Body of pancreas (tissue), 4 donors: ENCODE measurements at regions not wholly inside any gene's neighbourhood (a gene's known extent, or its start where the extent isn't known, plus 50 kb on each side); places are given as distances from the start of the nearest gene placed in this dataset.

ENCODE experiments used
- CTCF ChIP-seq, 7 experiments: fragments of 450-650 bp in 4 of 7; fragments of 200-600 bp in 3 of 7; sonication (generic) in 3 of 7; IDR thresholded peaks; one replicate each; pipeline ENCODE4 v1.5.1; 2016 to 2019; ENCODE audit warnings: antibody characterized with exemption in 7 of 7
- POLR2A ChIP-seq, 3 donors: fragments of 450-650 bp; IDR thresholded peaks; one replicate each; pipeline ENCODE4 v1.6.1; 2016; ENCODE audit warnings: antibody characterized with exemption in 3 of 3, mild to moderate bottlenecking in 2 of 3

DNA sequence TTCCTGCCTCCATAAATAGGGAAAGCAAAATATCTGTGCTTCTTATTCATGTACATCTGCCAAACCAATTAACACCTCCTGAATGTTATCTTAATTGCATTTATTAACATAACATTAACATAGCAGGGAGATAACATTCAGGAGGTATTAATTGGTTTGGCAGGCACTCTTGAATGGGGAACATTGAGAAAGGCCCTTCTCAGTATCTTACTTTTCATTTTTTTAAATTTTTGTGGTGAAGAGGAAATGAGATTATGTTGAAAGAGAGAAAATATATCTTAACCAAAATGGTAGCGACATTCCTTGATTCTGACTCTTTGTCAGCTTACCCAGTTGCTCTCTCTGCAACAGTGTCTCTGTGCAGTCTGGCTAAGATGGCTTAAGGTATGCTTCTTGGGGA is 100.4 kb upstream of the TLE1 start:
- TF ChIP-seq CTCF (IDR thresholded peaks at IDR 0.05) (no peak), POLR2A (IDR thresholded peaks at IDR 0.05) (no peak)
